GM18858 (cell line): ENCODE measurements at regions not wholly inside any gene's neighbourhood (a gene's known extent, or its start where the extent isn't known, plus 50 kb on each side); places are given as distances from the start of the nearest gene placed in this dataset.

Experiments
- ATAC-seq: cut with Tn5 transposase; IDR thresholded peaks from one replicate; pipeline ENCODE4 v1.9.1; 2021; ENCODE audit not compliant: unreplicated experiment

DNA sequence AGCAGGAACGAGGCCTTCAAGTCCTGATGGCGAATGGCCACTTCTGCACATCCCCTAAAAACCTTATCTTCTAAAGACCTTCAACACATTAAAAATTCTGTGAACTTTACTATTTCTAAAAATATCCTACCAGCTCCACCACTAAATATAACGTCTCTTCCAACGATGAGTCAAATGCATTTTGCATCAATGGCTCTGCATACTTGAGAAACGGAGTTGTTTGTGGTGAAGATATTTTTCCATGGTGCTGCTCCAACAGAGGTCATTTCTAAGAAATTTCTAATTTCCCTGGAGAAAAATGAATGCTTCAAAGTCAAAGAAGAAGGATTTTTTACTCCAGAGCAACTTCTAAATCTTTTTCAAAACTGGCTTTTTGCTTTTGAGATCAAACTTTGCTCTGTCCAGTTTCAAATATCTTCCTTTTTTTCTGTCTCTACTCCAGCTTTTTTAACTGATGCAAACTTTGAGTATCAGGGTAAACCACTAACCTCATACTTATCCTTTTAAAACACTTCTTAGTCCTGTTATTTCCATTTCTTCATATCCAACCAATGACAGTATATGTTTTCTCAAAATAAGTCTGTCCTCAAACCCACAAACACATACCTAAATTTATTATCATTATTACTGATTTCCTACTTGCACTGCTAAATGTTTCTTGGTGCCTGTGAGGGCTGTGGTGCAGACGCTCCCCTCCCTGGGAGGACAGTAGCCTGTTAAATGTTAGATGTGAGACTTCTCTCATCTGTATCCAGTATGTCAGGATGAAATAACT is 258.1 kb downstream of the KLF6 start:
- ATAC-seq = no peak

GRCh38 chr10:3525832-3526449 is 259.1 kb downstream of the KLF6 start:
- no peak for ATAC-seq

GRCh38 chr10:3524086-3524960 is 260.7 kb downstream of the KLF6 start:
- no peak for ATAC-seq

DNA sequence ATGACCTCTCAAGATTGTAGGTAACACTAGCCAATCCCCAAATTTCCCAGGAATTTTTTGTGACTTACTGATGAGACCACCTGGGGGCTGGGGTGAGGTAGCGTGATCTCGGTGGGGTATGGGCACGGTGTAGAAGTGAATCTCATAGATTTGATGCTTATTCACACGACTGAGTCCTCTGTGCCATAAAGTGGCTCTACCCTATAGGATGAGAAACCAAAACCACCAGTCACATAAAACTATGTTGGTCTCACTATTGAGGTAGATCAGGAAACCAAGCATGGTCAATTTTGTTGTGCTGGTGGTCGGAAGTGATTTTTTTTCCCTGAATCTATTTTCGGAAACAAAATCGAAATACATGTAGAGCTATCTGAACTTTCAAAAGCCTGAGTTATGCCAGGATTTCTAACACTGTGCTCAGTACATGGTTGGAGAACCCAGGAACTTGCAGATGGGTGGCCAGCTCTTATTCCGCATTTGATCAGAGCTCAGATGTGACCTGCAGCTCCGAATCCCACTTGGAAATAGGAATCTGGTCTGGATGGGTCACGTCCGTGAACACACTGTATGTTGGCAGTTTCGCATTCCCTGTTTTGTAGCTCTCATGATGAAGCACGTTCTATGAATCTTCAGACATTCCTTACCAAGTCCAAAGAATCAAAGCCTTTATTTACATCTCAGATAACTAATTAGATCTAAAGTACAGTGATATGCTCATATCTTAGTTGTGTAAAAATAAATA is 261.5 kb downstream of the KLF6 start:
- ATAC-seq = no peak

DNA sequence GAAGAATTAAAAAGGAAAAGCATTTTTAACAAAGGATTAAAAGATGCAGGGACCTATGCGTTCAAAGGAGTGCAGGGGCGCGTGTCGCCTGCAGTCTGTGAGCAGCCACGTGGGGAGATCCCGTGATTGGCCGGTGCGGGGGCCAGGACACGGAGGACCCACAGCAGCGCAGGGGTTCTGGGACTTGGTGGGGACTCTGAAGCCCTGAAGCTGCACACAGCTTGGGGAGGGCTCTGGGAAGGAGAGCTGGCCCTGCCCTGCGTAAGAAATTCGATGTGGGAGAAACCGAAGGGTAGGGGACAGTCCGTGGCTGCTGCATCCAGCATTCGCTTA is 268.1 kb downstream of the KLF6 start:
- no peak for ATAC-seq

DNA sequence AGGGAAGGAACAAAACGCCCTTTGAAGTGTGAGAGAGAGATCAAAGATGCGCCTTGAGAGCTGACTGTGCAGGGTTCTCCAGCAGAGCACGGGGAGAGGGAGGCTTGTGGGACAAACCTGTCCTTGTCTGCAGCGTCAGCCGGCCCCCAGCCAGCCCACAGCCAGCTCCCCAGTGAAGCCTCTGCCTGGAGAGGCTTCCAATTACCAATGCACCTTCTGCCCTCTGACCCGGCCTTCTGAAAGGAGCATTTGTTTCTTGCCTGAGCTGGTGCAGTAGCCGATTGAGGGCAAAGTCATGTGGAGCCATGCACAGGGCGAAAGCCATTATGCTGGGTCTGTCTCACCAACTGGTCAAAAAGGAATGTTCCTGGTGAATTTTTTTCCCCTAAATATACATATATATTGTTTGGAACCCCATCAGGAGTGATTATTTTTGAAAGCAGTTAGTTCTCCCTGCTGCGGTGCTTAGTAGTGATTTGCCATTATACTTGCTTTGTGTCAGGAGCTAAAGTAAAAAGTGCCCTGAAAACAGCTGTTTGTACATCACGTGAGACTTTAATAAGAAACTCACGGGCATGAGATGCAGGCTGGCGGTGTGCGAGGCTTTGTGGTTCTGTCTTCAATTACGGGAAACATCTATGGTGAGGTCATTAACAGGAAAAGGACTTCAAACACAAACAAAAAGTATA is 268.6 kb downstream of the KLF6 start:
- ATAC-seq = no peak

- ATAC-seq = no peak
Observed at GRCh38 chr10:3514691-3515090, 270.3 kb downstream of the KLF6 start.

DNA sequence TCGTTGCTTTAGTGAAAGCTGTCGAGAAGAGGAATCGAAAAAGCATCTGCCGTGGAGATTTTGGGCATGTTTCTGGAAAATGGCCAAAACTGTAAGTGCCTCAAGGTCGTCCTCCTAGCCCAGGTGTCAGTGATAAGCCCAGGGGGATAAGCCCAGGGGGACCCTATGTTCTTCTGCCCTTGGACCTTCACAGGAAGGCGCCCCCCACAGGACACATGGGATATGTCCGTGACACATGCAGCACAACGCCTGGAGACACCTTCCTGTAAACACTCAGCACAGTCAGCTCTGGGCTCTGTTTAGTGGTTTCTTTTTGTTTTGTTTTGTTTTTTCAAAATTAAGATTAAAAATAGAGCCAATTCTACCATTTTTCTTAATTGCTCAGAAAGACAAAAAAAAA is 272.7 kb downstream of the KLF6 start:
- no peak for ATAC-seq

- ATAC-seq = no peak
Observed at GRCh38 chr10:3511483-3511882, 273.5 kb downstream of the KLF6 start.

DNA sequence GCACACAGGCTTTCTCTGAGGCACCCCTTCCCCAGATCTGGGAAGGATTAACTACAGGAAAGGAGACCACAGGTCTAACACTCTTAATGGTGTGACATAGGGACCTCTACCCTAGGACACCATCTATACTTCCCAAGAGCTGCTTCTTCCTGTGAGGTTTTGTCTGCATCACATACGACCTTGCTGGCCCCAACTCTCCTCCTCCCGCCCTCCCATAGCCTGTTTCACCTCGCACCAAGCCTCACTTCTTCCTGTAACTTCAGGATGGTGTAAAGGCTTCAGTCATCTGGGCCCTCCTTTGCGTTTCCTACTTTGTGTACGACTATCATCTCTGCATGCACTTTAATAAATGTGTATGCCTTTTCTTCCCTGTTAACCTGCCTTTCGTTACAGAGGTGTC is 274.3 kb downstream of the KLF6 start:
- no peak for ATAC-seq

GRCh38 chr10:3509355-3509754 is 275.7 kb downstream of the KLF6 start:
- no peak for ATAC-seq

- ATAC-seq = no peak
Observed at GRCh38 chr10:3503299-3503698, 281.7 kb downstream of the KLF6 start.

DNA sequence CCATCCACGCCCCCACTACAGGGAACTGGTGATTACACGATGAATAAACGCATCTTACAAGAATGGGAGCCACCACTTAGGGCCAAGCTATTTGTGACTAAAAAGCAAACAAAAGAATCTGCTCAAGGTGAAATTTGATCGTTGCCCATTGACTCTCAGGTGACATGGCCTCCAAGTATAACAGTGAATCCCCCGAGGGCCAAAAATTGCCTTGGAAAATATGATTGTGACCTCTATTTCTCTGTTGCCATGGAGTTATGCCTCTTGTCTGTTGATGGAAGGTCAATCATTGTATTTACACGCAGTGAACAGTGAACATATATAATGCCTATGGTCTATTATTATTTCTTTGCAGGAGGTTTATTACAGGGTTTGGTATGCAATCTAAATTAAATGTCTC is 282.3 kb downstream of the KLF6 start:
- no peak for ATAC-seq

GRCh38 chr10:3500408-3500856 is 284.6 kb downstream of the KLF6 start:
- ATAC-seq = no peak

DNA sequence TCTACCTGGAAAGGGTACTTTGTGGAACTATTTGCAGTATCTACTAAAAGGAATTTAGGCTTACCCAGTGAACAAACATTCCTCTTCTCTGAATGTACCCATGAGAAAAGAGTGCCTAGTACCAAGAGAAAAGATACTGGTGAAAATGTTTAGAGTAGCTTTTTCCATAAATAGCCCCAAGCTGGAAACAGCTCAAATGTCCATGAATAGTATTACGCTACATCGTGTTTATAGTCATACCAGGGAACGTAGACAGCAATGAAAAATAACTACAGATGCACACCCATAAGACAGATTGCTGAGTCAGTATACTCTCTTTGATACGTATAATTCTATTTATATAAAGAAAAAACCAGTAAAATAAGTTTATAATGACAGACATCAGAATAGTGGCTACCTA is 285.9 kb downstream of the KLF6 start:
- no peak for ATAC-seq

DNA sequence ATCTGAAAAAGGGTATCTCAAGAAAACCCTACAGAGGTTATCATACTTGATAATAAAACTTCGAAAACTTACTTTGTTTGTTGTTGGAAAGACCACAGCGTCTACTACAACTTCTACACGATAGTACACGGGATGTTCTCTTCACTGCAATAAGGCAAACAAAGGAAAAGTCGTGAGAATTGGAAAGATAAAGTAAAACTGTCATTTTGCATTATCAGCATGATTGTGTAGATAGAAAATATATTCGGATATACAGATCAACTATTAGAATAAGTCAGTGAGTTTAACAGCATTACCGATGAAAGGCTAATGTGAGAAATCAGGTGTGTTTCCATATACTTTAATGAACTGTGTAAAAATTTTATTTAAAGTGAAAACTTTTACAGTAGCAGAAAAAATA is 287.4 kb downstream of the KLF6 start:
- ATAC-seq = no peak

- no peak for ATAC-seq
Observed at GRCh38 chr10:3496138-3496537, 288.9 kb downstream of the KLF6 start.

- ATAC-seq = no peak
Observed at GRCh38 chr10:3495281-3495680, 289.7 kb downstream of the KLF6 start.

DNA sequence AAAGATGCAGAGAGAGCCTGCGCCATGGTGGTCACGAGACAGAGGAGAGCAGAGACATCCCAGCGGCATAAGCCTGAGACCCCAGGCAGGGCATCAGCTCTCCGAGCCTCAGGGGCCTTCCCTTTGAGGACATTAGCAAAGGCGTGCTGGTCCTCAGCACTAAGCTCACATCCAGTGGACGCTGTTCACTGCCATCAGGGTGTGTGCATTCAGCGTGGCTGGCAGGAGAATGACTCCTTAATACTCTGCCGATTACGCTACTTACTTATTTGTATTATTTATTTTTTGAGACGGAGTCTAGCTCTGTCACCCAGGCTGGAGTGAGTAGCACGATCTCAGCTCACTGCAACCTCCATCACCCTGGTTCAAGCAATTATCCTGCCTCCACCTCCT is 290.2 kb downstream of the KLF6 start:
- no peak for ATAC-seq

DNA sequence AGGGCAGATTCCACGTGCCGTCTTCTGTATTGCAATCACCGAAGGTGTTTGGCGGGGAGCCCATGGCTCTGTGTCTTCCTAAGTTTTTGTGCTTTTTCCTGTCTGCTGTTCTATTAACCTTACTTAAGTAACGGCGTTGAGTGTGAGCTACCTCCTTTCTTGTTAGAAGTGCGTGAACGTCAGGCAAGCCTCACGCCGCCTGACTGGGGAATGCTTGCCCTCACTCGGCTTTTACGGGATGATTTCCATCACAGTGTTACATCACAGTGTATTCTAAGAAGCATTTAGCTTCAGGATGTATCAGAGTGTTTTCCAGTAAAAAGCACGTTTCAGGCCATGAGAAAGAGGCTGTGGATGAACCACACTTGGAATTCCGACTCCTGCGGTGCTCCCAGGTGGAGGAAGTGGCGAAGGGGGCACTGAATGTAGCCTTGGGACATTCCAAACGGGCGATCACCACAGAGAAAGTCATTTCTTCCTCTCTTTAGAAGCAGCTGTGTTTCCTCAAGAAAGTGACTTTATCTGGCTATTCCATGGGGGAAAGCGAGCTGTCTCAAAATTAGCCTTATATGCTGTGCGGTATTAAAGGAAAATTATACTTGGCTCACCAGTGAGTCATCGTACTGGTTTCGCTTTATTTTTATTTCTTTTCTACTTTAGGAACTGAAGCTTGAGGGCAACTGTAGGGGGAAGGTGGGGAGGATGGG is 290.7 kb downstream of the KLF6 start:
- ATAC-seq = no peak
